ENCODE measurements at regions not wholly inside any gene's neighbourhood (a gene's known extent, or its start where the extent isn't known, plus 50 kb on each side); places are given as distances from the start of the nearest gene placed in this dataset.

DNA sequence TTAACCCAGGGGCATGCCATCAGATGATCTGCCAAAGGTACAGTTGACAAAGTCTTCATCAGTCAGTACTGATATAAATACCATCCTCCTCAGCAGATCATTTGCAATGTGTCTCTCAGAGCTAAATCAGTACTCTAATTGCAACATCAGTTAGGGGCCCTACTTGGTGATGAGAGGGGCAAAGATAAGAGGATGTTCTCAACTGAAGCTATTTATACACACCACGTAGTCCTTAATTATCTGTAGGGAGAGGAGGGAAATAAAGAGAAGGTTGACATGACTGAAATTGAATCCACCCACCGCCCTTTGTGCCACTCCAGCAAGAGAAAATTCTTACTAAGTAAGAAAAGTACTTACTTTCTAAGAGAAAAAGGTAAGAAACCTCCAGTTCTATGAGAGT lies 157.8 kb upstream of the NUDT4 start:
- no peaks in the 10 kb centered on the region for H4K20me1 ChIP-seq (ENCODE audit: insufficient read depth, low read length)
- in situ Hi-C loops (cut with MboI; ENCODE audit: low sequenced_read_pairs) (no loop called here), intact Hi-C loops (cut with micrococcal nuclease) (no loop called here), dilution Hi-C loops (cut with HindIII; ENCODE audit: low sequenced_read_pairs, unreplicated experiment) (no loop called here)
- ATAC-seq (ENCODE audit: low read depth) (no peak), DNase-seq (no peak)
- no peak overlapping the region for H3K4me3 ChIP-seq (ENCODE audit: insufficient read depth, low read depth, low read length)
- H2BK15ac ChIP-seq (ENCODE audit: low read depth, low read length), result no peak overlapping the region
- H2BK20ac ChIP-seq (ENCODE audit: low read depth, low read length), result no peak overlapping the region
- H3K4me2 ChIP-seq (ENCODE audit: low read depth, low read length), result no peak overlapping the region
- no peaks in the 10 kb centered on the region for H3K9me1 ChIP-seq (ENCODE audit: insufficient read depth, low read length)
- TF ChIP-seq SMC3 (IDR thresholded peaks at IDR 0.05; ENCODE audit: low read depth, low read length) (no peak), CEBPB (IDR thresholded peaks at IDR 0.05; ENCODE audit: low read depth, low read length) (0 out of 2 replicates have a peak, but pooled peaks have one; percentile 15)
- H3K27ac ChIP-seq (ENCODE audit: insufficient read depth, low read length), result no peak overlapping the region
- H2AK9ac ChIP-seq (replicated peaks; ENCODE audit: low read depth, low read length, poor library complexity), result no peak overlapping the region
- H3K4ac ChIP-seq (ENCODE audit: low read depth, low read length), result no peak overlapping the region
- H3K4me1 ChIP-seq (ENCODE audit: control insufficient read depth, insufficient read depth, low read length), result no peaks in the 10 kb centered on the region
- BruUV-seq (replicated peaks), result no TSS peak
- H2BK5ac ChIP-seq (ENCODE audit: low read depth, low read length, poor library complexity, severe bottlenecking), result no peak overlapping the region
- H3K27me3 ChIP-seq (ENCODE audit: control insufficient read depth, insufficient read depth, low read length), result no peaks in the 10 kb centered on the region
- no peak overlapping the region for H3K14ac ChIP-seq (replicated peaks; ENCODE audit: low read depth, low read length)
- H2BK120ac ChIP-seq (ENCODE audit: low read depth, low read length), result no peak overlapping the region
- CTCF ChIA-PET, result interaction anchor here (1.1 kb wide), 1 partner anchor 253 kb away, joined by 3 read pairs; no protein-coding TSS in a partner anchor
- no peak overlapping the region for H4K8ac ChIP-seq (ENCODE audit: low read depth in 2 of 2, low read length in 2 of 2)
- H3K9me3 ChIP-seq (ENCODE audit: control insufficient read depth, insufficient read depth, low read length), result 0 out of 2 replicates have a peak, but pooled peaks cover 3% of the 10 kb centered on the region
- no peak overlapping the region for H2AK5ac ChIP-seq (ENCODE audit: low read depth, low read length)
- POLR2A ChIA-PET (ENCODE audit: unreplicated experiment), result no interaction called here
- H3K9ac ChIP-seq (ENCODE audit: low read depth, low read length), result no peak overlapping the region
- no peak overlapping the region for H4K5ac ChIP-seq (ENCODE audit: low read depth, low read length)
- WGBS, 2 experiments (ENCODE audit: extremely low coverage in 2 of 2, insufficient read length in 1 of 2), result no CpG with 5 or more reads among the region's 2 CpGs
- no peak overlapping the region for H3K18ac ChIP-seq (ENCODE audit: low read depth, low read length)
- no peaks in the 10 kb centered on the region for H3K36me3 ChIP-seq (ENCODE audit: control insufficient read depth, insufficient read depth, low read length)
- H4K91ac ChIP-seq (ENCODE audit: insufficient read depth, low read depth, low read length), result no peak overlapping the region
- H2AFZ ChIP-seq (replicated peaks; ENCODE audit: low read length, poor library complexity), result no peak overlapping the region
- H3K23ac ChIP-seq (ENCODE audit: low read depth, low read length), result no peak overlapping the region
- no peak overlapping the region for H3K56ac ChIP-seq (ENCODE audit: extremely low read depth, insufficient read depth, low read length)
- H3K79me1 ChIP-seq (ENCODE audit: low read depth in 1 of 2, low read length in 2 of 2), result no peaks in the 10 kb centered on the region

Data from IMR-90 (cell line).